LNCaP clone FGC (cell line): ENCODE measurements at regions not wholly inside any gene's neighbourhood (a gene's known extent, or its start where the extent isn't known, plus 50 kb on each side); places are given as distances from the start of the nearest gene placed in this dataset.

Experiments
- DNase-seq: peaks from one replicate; pipeline ENCODE4 v3.0.0-alpha.2; 2011; ENCODE audit warnings: low read depth
- H3K4me3 ChIP-seq: 2 replicates; pipeline ENCODE4 v1.5.1; 2011; ENCODE audit warnings: mild to moderate bottlenecking, low read depth, low read length, control low read depth
- CTCF ChIP-seq: IDR thresholded peaks from 2 replicates; pipeline ENCODE4 v1.5.1; 2012; ENCODE audit warnings: mild to moderate bottlenecking; ENCODE audit not compliant: control insufficient read depth, insufficient read depth; ENCODE audit errors: extremely low read depth

- DNase-seq, result no peak
- H3K4me3 ChIP-seq, result no peak overlapping the region
- no peak for TF ChIP-seq CTCF
These were observed 174.6 kb upstream of the FOXD3 start for GRCh38 chr1:63147783-63148182.

GRCh38 chr1:63148825-63149645, 173.3 kb upstream of the FOXD3 start:
- TF ChIP-seq CTCF, result peak; percentile 78
- no peak overlapping the region for H3K4me3 ChIP-seq
- no peak for DNase-seq

GRCh38 chr1:63152572-63152971, 169.8 kb upstream of the FOXD3 start:
- no peak for DNase-seq
- TF ChIP-seq CTCF, result no peak

GRCh38 chr1:63155437-63155836, 166.9 kb upstream of the FOXD3 start:
- H3K4me3 ChIP-seq, result no peak overlapping the region
- DNase-seq, result no peak
- TF ChIP-seq CTCF, result no peak

More at GRCh38 chr1:63152572-63152971, 169.8 kb upstream of the FOXD3 start:
- no peak overlapping the region for H3K4me3 ChIP-seq

- DNase-seq, result no peak
- H3K4me3 ChIP-seq, result no peak overlapping the region
- no peak for TF ChIP-seq CTCF
These were observed 165.3 kb upstream of the FOXD3 start for GRCh38 chr1:63157085-63157484.

- TF ChIP-seq CTCF, result no peak
- H3K4me3 ChIP-seq, result no peak overlapping the region
- no peak for DNase-seq
These were observed 153.3 kb upstream of the FOXD3 start for GRCh38 chr1:63169057-63169456.

GRCh38 chr1:63173161-63173560, 149.2 kb upstream of the FOXD3 start:
- no peak for DNase-seq
- H3K4me3 ChIP-seq, result no peak overlapping the region
- no peak for TF ChIP-seq CTCF
